ENCODE measurements at regions not wholly inside any gene's neighbourhood (a gene's known extent, or its start where the extent isn't known, plus 50 kb on each side); places are given as distances from the start of the nearest gene placed in this dataset.

DNA sequence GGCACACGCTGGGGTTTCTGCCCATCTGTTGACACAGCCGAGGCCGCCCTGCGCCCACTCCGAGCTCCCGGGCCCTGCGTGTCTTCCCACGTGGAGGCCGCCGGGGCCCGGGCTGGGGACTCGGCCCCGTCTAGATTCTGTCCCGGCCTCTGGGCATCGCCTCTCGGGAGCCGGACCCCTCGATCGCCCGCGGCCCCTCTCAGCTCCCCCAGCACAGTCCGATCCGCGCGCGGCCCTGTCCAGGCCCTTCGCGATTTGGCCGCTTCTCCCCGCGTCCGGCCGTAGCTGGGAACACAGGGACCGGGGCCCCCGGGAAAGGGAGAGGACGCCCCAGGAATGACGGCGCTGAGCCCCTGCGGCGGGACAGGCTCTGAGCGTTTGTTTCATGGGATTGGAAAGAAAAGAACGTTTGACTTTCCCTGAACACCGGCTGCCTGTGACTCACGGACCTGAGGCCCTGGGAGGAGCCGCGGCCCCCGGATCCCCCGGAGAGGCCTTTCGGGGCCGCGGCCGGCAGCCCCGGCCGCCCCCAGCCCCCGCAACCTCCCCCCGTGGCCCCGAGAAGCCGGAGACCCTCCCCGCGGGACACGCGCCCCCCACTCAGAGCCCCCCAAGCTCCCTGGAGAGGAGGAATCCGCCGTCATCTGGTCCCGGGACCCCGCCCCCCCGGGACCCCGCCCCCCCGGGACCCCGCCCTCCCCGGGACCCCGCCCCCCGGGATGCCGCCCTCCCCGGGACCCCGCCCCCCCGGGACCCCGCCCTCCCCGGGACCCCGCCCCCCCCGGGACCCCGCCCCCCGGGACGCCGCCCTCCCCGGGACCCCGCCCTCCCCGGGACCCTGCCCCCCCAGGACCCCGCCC lies 62.7 kb upstream of the CTDP1 start:
- DNase-seq = peak in 2 of 5 donors; percentile 66 to 68
- no peak overlapping the region for H3K4me3 ChIP-seq (ENCODE audit: low read length in 3 of 3)
- H3K9ac ChIP-seq (ENCODE audit: low read length in 3 of 3) = no peak overlapping the region
- H3K27ac ChIP-seq (ENCODE audit: low read depth in 2 of 2, low read length in 2 of 2) = no peak overlapping the region
- H3K27me3 ChIP-seq (ENCODE audit: control insufficient read depth, insufficient read depth, low read length) = no peaks in the 10 kb centered on the region
- no peak for FAIRE-seq
- intact Hi-C loops (cut with DNase I) = no loop called here
- peaks cover 0 to 1% (median 0%) of the 10 kb centered on the region in 3 donors for H3K9me3 ChIP-seq (ENCODE audit: control insufficient read depth in 2 of 3, insufficient read depth in 1 of 3, low read length in 3 of 3)
- TF ChIP-seq CTCF (IDR thresholded peaks at IDR 0.05; ENCODE audit: borderline replicate concordance, extremely low read depth, insufficient read depth) = no peak
- H3K36me3 ChIP-seq (ENCODE audit: control insufficient read depth in 2 of 3, insufficient read depth in 3 of 3, low read length in 3 of 3) = no peaks in the 10 kb centered on the region
- no peaks in the 10 kb centered on the region for H3K4me1 ChIP-seq (ENCODE audit: control insufficient read depth in 2 of 3, insufficient read depth in 2 of 3, low read depth in 1 of 3, low read length in 3 of 3)

- H3K9me3 ChIP-seq (ENCODE audit: control insufficient read depth in 2 of 3, insufficient read depth in 1 of 3, low read length in 3 of 3) = peaks cover 0 to 1% (median 0%) of the 10 kb centered on the region in 3 donors
- intact Hi-C loops (cut with DNase I) = no loop called here
- no peak for TF ChIP-seq CTCF (IDR thresholded peaks at IDR 0.05; ENCODE audit: borderline replicate concordance, extremely low read depth, insufficient read depth)
- no peaks in the 10 kb centered on the region for H3K36me3 ChIP-seq (ENCODE audit: control insufficient read depth in 2 of 3, insufficient read depth in 3 of 3, low read length in 3 of 3)
- H3K4me3 ChIP-seq (ENCODE audit: low read length in 3 of 3) = no peak overlapping the region
- FAIRE-seq (no peak), DNase-seq (peak in 2 of 5 donors; percentile 28 to 73)
- no peaks in the 10 kb centered on the region for H3K27me3 ChIP-seq (ENCODE audit: control insufficient read depth, insufficient read depth, low read length)
- H3K4me1 ChIP-seq (ENCODE audit: control insufficient read depth in 2 of 3, insufficient read depth in 2 of 3, low read depth in 1 of 3, low read length in 3 of 3) = no peaks in the 10 kb centered on the region
- H3K27ac ChIP-seq (ENCODE audit: low read depth in 2 of 2, low read length in 2 of 2) = no peak overlapping the region
- no peak overlapping the region for H3K9ac ChIP-seq (ENCODE audit: low read length in 3 of 3)
Observed at GRCh38 chr18:79617511-79618500, 61.8 kb upstream of the CTDP1 start.

DNA sequence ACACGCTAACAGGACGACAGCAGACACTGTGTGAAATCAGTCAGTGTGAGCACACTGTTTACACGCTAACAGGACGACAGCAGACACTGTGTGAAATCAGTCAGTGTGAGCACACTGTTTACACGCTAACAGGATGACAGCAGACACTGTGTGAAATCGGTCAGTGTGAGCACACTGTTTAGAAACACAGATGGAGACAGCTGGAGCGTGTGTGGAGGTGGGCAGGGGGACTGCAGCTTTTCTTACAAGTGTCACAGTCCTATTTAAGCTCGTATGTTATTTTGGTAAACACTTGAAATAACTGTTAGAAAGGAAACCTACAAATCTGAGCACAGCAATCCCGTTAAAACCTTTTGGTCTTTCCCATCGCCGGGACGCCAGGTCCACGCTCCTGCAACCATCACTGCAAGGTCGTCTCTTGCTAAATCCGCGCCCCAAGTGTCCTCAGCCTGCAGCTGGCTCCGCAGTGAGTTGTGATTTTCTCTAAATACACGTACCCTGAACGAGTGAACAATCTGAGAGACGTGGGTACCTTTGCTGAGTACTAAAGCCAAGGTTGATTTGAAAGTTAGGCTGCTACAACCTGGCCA lies 58.9 kb upstream of the CTDP1 start:
- Histone ChIP-seq H3K4me1 (ENCODE audit: control insufficient read depth in 2 of 3, insufficient read depth in 2 of 3, low read depth in 1 of 3, low read length in 3 of 3) (no peaks in the 10 kb centered on the region), H3K9ac (ENCODE audit: low read length in 3 of 3) (no peak overlapping the region), H3K4me3 (ENCODE audit: low read length in 3 of 3) (no peak overlapping the region), H3K27me3 (ENCODE audit: control insufficient read depth, insufficient read depth, low read length) (no peaks in the 10 kb centered on the region), H3K36me3 (ENCODE audit: control insufficient read depth in 2 of 3, insufficient read depth in 3 of 3, low read length in 3 of 3) (no peaks in the 10 kb centered on the region), H3K27ac (ENCODE audit: low read depth in 2 of 2, low read length in 2 of 2) (no peak overlapping the region), H3K9me3 (ENCODE audit: control insufficient read depth in 2 of 3, insufficient read depth in 1 of 3, low read length in 3 of 3) (peaks cover 0 to 1% (median 0%) of the 10 kb centered on the region in 3 donors)
- intact Hi-C loops (cut with DNase I) = no loop called here
- FAIRE-seq (no peak), DNase-seq (peak in 2 of 5 donors; percentile 18 to 78)
- TF ChIP-seq CTCF (IDR thresholded peaks at IDR 0.05; ENCODE audit: borderline replicate concordance, extremely low read depth, insufficient read depth) = no peak
